HG03060 (cell line): ENCODE measurements at regions not wholly inside any gene's neighbourhood (a gene's known extent, or its start where the extent isn't known, plus 50 kb on each side); places are given as distances from the start of the nearest gene placed in this dataset.
"Not testable (repeated sequence)": the region's sequence is repeated elsewhere in the genome, so short reads cannot be mapped to it uniquely, and the experiment has no call there.

Experiments
- ATAC-seq: cut with Tn5 transposase; IDR thresholded peaks from one replicate; pipeline ENCODE4 v1.9.1; 2021; ENCODE audit warnings: low read depth, moderate number of reproducible peaks; ENCODE audit not compliant: unreplicated experiment

DNA sequence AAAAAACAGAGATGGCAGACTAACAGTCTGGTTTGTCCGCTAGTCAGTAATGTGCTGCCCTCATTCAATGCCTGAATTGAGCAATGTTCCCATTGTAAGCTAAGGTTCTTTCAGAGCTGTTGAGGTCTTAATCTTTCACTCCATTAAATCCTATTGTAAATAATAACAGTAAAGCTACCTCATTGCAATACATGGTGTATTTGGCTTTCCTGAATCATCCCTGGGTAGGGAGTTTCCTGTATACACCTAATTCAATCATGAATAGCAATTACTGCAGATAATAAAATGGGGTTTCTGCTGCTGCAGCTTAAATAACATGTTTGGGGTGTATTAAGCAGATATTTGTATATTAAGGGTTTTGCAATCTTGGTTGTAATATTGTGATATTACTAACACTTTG is 1100.2 kb upstream of the INTU start:
- no peak for ATAC-seq

DNA sequence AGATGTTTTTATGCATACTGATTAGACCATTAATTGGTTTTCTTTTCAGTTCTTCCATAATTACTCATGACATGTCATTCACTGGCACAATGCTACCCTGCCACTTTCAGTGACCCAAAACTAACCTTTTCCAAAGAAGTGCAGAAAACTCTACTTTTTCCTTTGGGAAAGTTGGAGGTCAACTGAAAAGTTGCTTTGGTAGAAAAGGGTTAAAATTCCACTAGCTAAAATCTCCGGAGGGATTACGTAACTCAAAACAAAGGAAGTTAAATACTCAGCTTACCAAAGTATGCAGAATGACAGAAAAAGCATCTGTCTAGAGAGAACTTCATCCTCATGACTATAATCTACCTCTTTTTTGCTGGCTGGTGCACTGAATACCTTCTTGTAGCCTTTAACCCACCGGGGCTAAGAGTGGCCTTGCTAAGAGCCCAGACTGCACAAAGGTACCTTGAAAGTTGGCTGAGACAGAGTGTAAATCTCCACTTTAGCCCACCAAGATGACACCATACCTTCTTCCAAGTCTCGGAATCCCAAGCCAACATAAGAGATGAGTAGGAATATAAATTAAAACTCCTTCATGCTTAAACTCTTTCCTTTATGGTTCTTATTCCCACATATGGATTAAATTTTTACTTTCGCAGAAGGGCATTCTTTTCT is 1099.5 kb upstream of the INTU start:
- no peak for ATAC-seq

- ATAC-seq, result no peak
Observed at GRCh38 chr4:126539771-126540170, 1093.0 kb upstream of the INTU start.

DNA sequence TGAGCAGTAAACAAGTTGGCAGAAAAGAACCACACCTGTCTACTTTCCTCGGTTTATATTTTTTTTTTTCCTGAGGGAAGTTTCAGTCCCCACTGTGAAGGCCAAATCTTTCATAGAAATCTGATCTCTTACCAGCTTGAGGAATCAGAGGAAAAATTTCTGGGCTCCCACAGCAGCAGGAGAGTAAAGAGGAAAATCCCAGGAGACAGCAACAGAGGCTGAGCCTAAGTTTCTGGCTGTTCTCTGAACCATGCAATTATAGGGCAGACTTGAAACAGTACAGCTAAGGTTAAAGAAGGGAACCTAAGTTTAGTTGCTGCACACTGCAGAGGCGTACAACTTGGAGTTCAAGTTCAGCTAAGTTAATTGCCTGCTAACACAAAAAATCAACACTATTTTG is 1090.9 kb upstream of the INTU start:
- ATAC-seq, result no peak

- ATAC-seq, result no peak
Observed at GRCh38 chr4:126544276-126544675, 1088.5 kb upstream of the INTU start.

DNA sequence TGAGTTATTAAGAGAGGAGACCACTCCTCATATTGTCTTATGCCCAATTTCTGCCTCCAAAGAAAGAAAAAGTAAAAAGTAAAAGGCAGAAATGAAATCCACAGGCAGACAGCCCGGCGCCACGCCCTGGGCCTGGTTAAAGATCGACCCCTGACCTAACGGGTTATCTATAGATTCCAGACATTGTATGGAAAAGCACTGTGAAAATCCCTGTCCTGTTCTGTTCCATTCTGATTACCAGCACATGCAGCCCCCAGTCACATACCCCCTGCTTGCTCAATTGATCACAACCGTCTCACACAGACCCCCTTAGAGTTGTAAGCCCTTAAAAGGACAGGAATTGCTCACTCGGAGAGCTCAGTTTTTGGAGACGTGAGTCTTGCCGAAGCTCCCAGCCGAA is 1086.6 kb upstream of the INTU start:
- ATAC-seq, result not testable (repeated sequence)

DNA sequence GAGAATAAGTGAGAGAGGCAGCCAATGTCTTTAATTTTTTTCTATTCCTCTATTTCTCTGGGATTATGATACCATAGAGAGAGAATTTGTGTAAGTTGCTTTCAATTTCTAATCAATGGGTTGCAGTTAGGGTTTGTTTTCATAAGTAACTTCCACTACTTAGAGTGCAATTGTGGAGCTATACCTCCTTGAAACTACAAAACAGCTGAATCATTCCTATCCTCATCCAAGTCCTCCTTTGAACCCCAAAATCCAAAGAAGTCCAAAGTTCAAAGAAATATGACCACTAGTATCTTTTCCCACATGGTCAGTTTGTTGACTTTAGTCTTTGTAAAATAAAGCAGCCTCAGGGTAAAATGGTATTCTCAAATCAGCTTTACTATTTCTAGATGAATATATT is 1085.4 kb upstream of the INTU start:
- ATAC-seq, result no peak

GRCh38 chr4:126548890-126549289 is 1083.9 kb upstream of the INTU start:
- ATAC-seq, result no peak

- ATAC-seq, result no peak
Observed at GRCh38 chr4:126552321-126552720, 1080.4 kb upstream of the INTU start.

DNA sequence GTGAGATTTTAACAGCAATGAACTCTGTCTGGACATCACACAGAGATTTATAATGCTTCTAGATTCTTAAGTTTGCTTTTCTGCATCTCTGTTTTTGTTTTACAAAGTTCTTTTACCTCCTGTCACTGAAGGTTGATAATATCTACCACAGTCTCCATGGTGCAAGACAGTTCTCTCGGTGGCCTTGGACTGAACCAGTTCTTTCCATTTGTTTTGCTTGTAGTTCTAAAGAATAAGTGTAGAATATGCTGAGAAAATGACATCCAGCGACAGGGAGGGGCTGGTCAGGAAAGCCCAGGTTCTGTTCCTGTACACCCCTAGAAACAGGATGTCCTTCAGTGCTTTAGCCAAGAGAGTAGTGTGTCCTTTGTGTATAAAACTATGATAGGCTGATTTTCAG is 1079.5 kb upstream of the INTU start:
- ATAC-seq, result no peak

GRCh38 chr4:126558596-126558995 is 1074.2 kb upstream of the INTU start:
- no peak for ATAC-seq

GRCh38 chr4:126559961-126560360 is 1072.8 kb upstream of the INTU start:
- ATAC-seq, result no peak

- ATAC-seq, result no peak
Observed at GRCh38 chr4:126560794-126561193, 1072.0 kb upstream of the INTU start.

DNA sequence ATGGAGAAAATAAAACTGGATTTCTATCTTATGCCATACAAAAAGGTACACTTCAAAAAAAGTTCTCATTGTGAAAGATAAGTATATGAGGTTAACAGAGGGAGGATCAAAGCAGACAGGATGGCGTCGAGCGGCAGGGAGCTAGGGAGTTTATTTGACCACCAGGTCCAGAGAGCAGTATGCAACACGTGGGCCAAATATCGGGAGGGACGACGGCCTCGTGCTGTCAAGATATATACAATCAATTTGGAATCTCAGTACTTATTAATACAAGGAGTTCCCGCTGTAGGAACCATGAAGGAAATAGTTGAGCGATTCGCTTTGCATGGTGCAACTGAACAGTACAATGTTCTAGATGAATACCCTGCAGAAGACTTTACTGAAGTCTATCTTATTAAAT is 1069.4 kb upstream of the INTU start:
- ATAC-seq, result no peak

- no peak for ATAC-seq
Observed at GRCh38 chr4:126564283-126564854, 1068.4 kb upstream of the INTU start.

DNA sequence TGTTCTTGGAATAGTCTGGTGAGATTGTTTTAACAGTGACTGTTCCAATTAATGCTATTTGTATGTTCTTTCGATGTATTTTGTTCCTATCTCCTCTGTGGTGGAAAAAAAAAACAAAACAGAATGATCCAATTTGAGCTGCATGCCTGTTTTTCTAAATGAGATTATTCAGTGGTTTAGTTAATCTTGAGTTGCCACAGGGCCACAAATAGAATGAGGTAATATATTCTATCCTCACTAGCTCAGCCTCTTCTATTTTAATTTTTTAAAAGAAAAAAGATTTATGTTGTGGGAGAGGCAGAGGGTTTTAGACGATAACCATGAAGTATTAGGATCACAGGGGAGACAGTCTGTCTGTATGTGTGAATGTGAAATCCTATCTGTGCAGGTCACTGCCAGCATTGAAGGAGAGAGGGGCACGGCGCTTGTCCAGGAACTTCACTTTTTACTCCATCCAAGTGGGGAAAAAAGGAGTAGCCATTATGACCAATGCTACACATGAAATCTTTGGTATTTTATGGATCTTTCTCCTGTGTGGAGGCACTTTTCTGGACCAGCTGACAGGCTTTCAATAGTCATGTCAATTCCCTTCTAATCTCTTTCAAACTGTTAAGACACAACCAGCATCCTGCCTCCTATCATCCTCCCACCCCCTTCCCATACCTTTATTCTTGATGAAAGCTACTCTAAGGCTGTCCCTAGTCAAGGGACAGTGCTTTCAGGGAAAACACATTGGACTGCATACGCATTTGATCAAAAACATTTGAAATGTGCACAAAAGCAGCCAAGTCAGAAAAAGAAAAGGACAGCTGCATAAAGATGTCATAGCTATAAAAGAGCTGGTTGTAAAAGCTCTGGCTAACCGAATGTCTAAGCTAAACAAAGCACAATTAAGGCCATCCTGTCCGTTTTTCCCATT is 1063.8 kb upstream of the INTU start:
- no peak for ATAC-seq

- no peak for ATAC-seq
Observed at GRCh38 chr4:126572264-126572663, 1060.5 kb upstream of the INTU start.

DNA sequence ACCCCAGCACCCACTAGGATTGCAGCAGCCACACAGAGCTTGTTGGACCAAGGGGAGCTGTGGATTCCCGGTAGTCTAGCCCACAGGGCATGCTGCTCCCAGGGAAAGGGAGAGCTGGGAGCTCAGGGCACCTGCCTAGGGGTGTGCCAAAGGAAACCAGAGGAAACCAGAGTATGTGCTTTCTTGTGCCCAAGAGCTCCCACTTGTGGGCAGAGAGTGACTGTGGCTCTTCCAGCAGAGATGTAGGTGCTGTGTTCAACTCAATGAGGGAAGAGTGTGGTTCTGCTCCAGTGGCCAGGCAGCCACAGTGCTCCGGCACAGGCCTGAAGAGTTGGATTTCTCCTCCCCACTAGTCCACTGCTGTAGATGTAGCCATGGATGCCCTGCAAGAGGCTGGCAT is 1050.0 kb upstream of the INTU start:
- no peak for ATAC-seq

- no peak for ATAC-seq
Observed at GRCh38 chr4:126583509-126583908, 1049.2 kb upstream of the INTU start.

DNA sequence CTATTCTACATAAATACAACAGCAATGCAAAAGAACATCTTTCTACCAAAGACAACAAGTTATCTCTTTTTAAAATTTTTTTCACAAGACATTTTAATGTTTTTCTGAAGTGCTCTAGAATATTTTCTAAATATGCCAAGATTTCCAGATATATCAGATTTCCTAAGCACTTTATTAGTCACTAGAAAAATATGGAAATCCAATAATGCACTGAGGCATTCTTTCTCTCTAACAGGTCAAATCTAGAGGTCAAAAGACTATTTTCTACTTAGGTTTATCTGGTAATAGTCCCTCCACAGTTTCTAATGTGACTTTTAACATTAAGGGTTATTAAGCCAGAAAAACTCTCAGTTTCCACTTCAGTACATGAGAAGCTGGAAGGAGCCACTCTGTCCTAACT is 1041.2 kb upstream of the INTU start:
- no peak for ATAC-seq

DNA sequence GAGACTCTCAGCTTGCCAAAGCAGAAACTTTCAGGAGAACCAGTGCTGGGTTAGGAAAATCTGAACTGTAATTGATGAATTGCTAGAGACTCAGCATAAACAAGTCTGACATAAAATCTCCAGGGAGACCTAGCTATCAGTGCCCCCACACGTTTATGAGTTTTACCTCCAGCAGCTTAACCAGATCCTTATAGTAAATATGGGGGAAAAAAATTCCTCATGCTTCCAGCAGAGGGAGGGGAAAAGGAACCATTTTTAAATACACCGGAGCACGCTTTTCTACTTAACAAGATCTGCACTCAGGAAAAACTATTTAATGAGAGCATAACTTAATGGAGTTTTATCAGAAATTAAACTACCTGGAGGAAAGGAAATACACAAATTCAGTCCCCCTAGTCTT is 1040.7 kb upstream of the INTU start:
- no peak for ATAC-seq

DNA sequence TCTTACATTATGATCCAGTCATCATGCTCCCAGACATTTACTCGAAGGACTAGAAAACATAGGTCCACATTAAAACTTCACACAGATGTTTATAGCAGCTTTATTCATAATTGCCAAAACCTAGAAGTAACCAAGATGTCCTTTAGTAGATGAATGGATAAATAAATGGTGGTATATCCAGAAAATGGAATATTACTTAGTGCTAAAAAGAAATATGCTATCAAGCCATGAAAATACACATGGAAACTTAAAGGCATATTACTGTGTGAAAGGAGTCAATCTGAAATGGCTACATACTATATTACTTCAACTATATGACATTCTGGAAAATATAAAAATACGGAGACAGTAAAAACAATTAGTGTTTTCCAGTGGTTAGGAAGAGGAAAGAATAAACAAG is 1039.1 kb upstream of the INTU start:
- no peak for ATAC-seq
